HAP-1 (cell line): ENCODE measurements at regions not wholly inside any gene's neighbourhood (a gene's known extent, or its start where the extent isn't known, plus 50 kb on each side); places are given as distances from the start of the nearest gene placed in this dataset.

Source experiments
- DNase-seq, 2 experiments: peaks; one replicate each; pipeline ENCODE4 v3.0.0-alpha.2; 2016 to 2020; ENCODE audit warnings: low spot score in 2 of 2
- H3K27me3 ChIP-seq: fragments of 250-450 bp; sonication (Bioruptor Pico); 2 replicates; pipeline ENCODE4 v1.5.1; 2020; ENCODE audit warnings: low read depth, mild to moderate bottlenecking, moderate library complexity
- H3K36me3 ChIP-seq: fragments of 250-450 bp; sonication (Bioruptor Pico); replicated peaks from 2 replicates; pipeline ENCODE4 v1.5.1; 2020; ENCODE audit warnings: mild to moderate bottlenecking
- H3K4me1 ChIP-seq: fragments of 250-450 bp; sonication (Bioruptor Pico); 2 replicates; pipeline ENCODE4 v1.5.1; 2020; ENCODE audit warnings: mild to moderate bottlenecking
- H3K4me3 ChIP-seq: fragments of 250-450 bp; sonication (Bioruptor Pico); 2 replicates; pipeline ENCODE4 v1.5.1; 2020; ENCODE audit warnings: mild to moderate bottlenecking, moderate library complexity
- H3K9me3 ChIP-seq: fragments of 250-450 bp; sonication (Bioruptor Pico); 2 replicates; pipeline ENCODE4 v1.5.1; 2020; ENCODE audit warnings: mild to moderate bottlenecking, moderate library complexity
- in situ Hi-C: fragments of 300-500 bp; cut with MboI; formaldehyde crosslinking; loops from 3 replicates; pipeline ENCODE4 v1.14.3; 2020; ENCODE audit warnings: low sequenced_read_pairs, inconsistent platforms, mixed read lengths

DNA sequence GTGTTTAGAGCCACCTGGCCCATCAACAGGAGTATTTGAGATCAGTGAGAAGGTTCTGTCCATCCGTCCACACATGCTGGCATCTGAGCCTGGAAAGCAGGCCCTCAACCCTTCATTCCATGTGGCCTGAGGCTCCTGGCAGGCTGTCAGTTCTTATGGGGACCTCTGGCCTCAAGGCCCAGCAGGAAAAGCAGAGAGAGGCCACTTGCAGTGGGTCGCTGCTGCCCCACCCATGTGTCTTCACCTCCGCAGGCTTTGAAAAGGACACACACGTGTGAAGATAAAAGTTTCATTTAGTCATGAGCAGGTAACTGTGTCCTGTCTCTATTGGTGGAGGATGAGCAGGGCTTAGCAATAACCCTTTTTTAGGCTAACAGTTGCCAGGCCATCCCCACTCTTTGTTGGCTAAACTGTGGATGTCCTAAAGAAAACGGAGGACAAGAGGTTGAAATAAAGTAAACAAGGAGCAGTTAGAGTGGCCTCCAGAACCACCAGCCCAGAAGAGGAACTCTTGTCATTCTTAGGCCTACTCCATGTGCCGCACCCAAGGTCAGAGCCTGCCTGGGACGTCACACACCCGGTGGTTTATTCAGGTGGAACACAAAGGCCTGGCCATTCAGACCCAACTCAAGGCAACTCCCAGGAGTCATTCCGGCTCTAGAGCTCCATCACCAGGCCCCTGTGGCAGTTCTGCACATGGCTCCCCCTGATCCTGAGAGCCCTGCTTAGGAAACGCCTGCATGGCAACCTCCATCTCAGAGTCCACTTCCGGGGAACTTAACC is 143.4 kb upstream of the CST7 start:
- in situ Hi-C loops = no loop called here
- Histone ChIP-seq H3K4me1 (no peaks in the 10 kb centered on the region), H3K36me3 (no peaks in the 10 kb centered on the region), H3K9me3 (no peaks in the 10 kb centered on the region), H3K27me3 (no peaks in the 10 kb centered on the region), H3K4me3 (no peak overlapping the region)
- DNase-seq = no peak

DNA sequence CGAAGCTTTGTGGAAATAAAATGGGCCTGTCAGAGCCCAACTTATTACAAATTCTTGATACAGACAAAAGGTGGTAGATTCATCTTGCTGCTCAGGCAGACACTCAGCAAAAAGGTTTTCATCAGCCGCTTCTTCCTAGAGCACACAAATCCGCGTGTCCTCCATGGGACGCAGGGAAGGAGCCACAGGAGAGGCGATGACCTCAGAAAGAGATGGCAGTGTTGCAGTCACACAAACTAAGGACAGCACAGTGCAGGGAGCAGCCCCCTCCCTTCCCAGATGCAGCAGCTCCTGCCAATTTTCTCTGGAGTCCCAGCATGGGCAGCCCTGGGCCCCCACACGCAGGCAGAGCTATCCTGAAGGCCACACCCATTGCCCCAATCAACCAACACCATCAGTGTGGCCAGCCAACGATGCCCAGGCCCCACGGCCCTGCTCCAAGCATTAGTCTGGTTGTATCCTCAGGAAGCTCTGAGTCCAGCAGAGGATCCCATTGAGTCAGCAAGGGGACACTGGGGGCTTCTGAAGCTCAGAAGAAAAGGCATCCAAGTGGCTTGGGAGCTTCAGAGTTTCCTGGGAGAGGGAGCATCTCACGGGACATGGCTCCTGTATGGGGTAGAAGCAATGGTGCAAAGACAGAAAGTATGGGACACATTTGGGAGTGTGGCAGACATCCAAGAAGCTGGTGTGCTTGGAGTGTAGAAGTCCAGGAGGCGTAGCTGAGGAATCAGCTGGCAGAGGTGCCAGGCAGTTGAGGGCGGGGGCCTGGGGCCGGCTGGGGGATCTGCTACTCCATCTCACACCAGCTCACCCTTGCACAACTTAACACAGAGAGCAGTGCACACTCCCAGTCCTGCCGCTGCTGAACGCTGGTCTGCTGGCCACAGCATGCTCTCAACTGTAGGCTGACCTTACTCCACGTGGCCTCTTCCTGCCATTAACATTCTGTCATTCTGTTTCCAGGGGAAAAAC is 142.1 kb upstream of the CST7 start:
- no peaks in the 10 kb centered on the region for H3K27me3 ChIP-seq
- in situ Hi-C loops = no loop called here
- no peak overlapping the region for H3K4me3 ChIP-seq
- H3K36me3 ChIP-seq = no peaks in the 10 kb centered on the region
- no peaks in the 10 kb centered on the region for H3K9me3 ChIP-seq
- H3K4me1 ChIP-seq = no peaks in the 10 kb centered on the region
- DNase-seq = no peak

DNA sequence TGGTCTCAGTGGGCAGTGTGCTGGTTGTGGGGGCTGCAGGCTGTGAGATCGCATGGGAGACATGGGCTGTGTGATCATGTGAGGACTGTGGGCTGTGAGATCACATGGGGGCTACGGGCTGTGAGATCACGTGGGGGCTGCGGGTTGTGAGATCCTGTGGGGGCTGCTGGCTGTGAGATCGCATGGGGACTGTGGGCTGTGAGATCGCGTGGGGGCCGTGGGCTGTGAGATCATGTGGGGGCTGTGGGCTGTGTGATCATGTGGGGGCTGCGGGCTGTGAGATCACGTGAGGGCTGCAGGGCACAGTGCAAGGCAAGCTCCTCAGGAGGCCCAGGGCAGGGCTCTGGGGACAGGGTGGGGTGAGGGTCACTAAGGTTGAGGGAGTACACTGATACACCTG is 140.5 kb upstream of the CST7 start:
- Histone ChIP-seq H3K36me3 (no peaks in the 10 kb centered on the region), H3K4me3 (no peak overlapping the region), H3K4me1 (no peaks in the 10 kb centered on the region), H3K9me3 (no peaks in the 10 kb centered on the region), H3K27me3 (no peaks in the 10 kb centered on the region)
- no peak for DNase-seq
- in situ Hi-C loops = no loop called here

DNA sequence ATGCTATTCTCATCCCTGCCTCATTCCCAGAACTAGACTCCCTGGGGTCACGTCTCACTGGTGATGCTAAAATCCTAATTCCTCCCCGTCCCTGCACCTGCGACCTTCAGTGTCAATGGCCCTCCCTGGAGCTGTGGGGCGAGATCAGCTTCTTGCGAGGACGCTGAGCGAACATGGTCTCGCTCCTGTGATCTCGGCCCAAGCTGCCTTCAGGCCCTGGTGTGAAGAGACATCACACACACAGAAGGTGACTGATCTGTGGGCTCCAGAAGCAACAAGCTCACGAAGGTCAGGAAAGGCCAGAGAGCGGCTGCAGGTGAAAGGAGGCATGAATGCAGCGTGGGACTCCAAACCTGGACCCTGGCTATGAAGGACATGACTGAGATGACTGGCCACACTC is 139.5 kb upstream of the CST7 start:
- no peak for DNase-seq
- no peaks in the 10 kb centered on the region for H3K27me3 ChIP-seq
- no peaks in the 10 kb centered on the region for H3K4me1 ChIP-seq
- no peaks in the 10 kb centered on the region for H3K9me3 ChIP-seq
- in situ Hi-C loops = no loop called here
- H3K36me3 ChIP-seq = no peaks in the 10 kb centered on the region
- no peak overlapping the region for H3K4me3 ChIP-seq

GRCh38 chr20:24810676-24811407 is 138.2 kb upstream of the CST7 start:
- Histone ChIP-seq H3K4me1 (no peaks in the 10 kb centered on the region), H3K9me3 (no peaks in the 10 kb centered on the region), H3K27me3 (no peaks in the 10 kb centered on the region), H3K36me3 (no peaks in the 10 kb centered on the region), H3K4me3 (no peak overlapping the region)
- in situ Hi-C loops = no loop called here
- no peak for DNase-seq

DNA sequence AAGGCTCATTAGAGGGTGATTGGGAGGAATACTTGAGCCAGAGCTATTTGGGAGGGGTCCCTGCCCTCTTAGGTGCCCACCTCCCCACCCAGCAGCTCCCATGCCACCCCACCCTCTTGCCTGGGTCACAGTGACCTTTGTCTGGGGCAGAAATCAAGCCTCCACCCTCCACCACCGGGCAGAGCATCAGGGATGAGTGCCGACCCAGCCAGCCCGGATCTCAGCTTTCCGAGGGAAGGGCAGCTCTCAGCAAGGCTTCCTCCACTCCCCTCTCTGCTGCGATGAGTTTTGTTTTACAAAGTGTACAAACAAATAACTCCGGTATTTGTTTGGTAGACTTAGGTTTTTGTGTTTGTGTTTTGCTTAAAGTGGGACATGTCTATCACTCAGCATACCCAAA is 136.7 kb upstream of the CST7 start:
- H3K9me3 ChIP-seq = no peaks in the 10 kb centered on the region
- no peaks in the 10 kb centered on the region for H3K4me1 ChIP-seq
- no peaks in the 10 kb centered on the region for H3K36me3 ChIP-seq
- no peak for DNase-seq
- in situ Hi-C loops = no loop called here
- no peak overlapping the region for H3K4me3 ChIP-seq
- H3K27me3 ChIP-seq = no peaks in the 10 kb centered on the region

DNA sequence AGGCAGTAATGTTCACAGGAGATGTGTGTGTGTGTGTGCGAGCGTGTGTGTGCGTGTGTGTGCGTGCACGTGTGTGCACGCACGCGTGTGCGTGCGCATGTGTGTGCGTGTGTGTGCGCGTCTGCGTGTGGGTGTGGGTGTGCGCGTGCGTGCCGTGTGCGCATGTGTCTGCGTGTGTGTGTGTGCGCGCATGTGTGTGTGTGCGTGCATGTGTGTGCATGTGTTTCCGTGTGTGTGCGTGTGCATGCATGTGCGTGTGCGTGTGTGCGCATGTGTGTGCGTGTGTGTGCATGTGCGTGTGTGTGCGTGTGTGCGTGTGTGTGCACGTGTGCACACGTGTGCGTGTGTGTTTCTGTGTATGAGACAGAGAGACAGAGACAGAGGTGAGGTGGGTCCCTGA is 136.0 kb upstream of the CST7 start:
- no peaks in the 10 kb centered on the region for H3K4me1 ChIP-seq
- in situ Hi-C loops = no loop called here

GRCh38 chr20:24813496-24813895 is 135.6 kb upstream of the CST7 start:
- DNase-seq = no peak
- H3K9me3 ChIP-seq = no peaks in the 10 kb centered on the region
- in situ Hi-C loops = no loop called here
- no peaks in the 10 kb centered on the region for H3K4me1 ChIP-seq
- H3K4me3 ChIP-seq = no peak overlapping the region
- H3K36me3 ChIP-seq = no peaks in the 10 kb centered on the region
- no peaks in the 10 kb centered on the region for H3K27me3 ChIP-seq

More for the DNA sequence above, 136.0 kb upstream of the CST7 start:
- no peaks in the 10 kb centered on the region for H3K36me3 ChIP-seq
- DNase-seq = no peak
- no peaks in the 10 kb centered on the region for H3K27me3 ChIP-seq
- H3K9me3 ChIP-seq = no peaks in the 10 kb centered on the region
- H3K4me3 ChIP-seq = no peak overlapping the region

- Histone ChIP-seq H3K9me3 (no peaks in the 10 kb centered on the region), H3K27me3 (no peaks in the 10 kb centered on the region), H3K4me1 (no peaks in the 10 kb centered on the region), H3K36me3 (no peaks in the 10 kb centered on the region), H3K4me3 (no peak overlapping the region)
- in situ Hi-C loops = no loop called here
- DNase-seq = no peak
Observed at GRCh38 chr20:24813936-24814335, 135.1 kb upstream of the CST7 start.

DNA sequence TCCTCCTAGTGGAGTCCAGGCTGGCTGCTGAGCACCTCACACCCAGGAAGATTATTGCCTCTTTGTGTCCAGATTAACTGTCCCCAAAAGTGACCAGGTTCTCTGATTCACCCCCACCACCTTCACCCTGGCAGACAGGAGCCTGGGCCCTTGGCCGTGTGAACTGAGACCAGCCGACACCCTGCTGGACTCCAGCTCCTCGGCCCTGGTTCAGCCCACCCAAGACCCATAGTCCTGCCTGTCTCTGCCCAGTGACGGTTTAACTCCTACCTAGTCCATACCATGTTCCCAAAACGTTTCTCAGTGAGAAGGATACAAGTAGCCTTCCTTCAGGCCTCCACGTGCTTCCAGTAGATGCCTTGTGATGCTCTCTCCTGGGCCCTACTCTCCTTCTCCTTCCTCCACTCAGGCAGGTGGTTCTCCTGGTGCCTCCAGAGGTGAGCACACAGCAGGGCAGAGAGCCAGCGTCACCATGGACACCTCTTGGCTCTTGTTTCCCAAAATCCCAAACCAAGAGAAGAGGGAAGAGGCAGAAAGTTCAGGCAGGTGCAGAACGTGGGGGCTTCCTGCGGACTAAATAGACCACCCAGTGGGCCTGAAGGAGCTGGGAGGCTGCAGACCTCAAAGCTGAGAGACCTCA is 134.4 kb upstream of the CST7 start:
- no peak for DNase-seq

GRCh38 chr20:24815196-24815815 is 133.8 kb upstream of the CST7 start:
- Histone ChIP-seq H3K4me3 (no peak overlapping the region), H3K36me3 (no peaks in the 10 kb centered on the region), H3K9me3 (no peaks in the 10 kb centered on the region), H3K4me1 (no peaks in the 10 kb centered on the region), H3K27me3 (no peaks in the 10 kb centered on the region)
- in situ Hi-C loops = no loop called here
- DNase-seq = no peak

More for the DNA sequence above, 134.4 kb upstream of the CST7 start:
- Histone ChIP-seq H3K4me1 (no peaks in the 10 kb centered on the region), H3K36me3 (no peaks in the 10 kb centered on the region), H3K9me3 (no peaks in the 10 kb centered on the region), H3K4me3 (no peak overlapping the region), H3K27me3 (no peaks in the 10 kb centered on the region)
- in situ Hi-C loops = no loop called here

- no peaks in the 10 kb centered on the region for H3K9me3 ChIP-seq
- H3K4me3 ChIP-seq = no peak overlapping the region
- no peaks in the 10 kb centered on the region for H3K27me3 ChIP-seq
- no peak for DNase-seq
- H3K36me3 ChIP-seq = no peaks in the 10 kb centered on the region
- in situ Hi-C loops = no loop called here
- H3K4me1 ChIP-seq = no peaks in the 10 kb centered on the region
Observed at GRCh38 chr20:24815931-24816330, 133.1 kb upstream of the CST7 start.

GRCh38 chr20:24816431-24816830 is 132.6 kb upstream of the CST7 start:
- in situ Hi-C loops = no loop called here
- H3K9me3 ChIP-seq = no peaks in the 10 kb centered on the region
- no peaks in the 10 kb centered on the region for H3K36me3 ChIP-seq
- no peak overlapping the region for H3K4me3 ChIP-seq
- H3K27me3 ChIP-seq = no peaks in the 10 kb centered on the region
- no peaks in the 10 kb centered on the region for H3K4me1 ChIP-seq
- DNase-seq = no peak
